GM19099 (cell line): ENCODE measurements at regions not wholly inside any gene's neighbourhood (a gene's known extent, or its start where the extent isn't known, plus 50 kb on each side); places are given as distances from the start of the nearest gene placed in this dataset.

Experiments used
- POLR2A ChIP-seq: IDR thresholded peaks from 3 replicates; pipeline ENCODE4 v1.6.1; 2011; ENCODE audit warnings: low read depth; ENCODE audit not compliant: insufficient read length; ENCODE audit errors: extremely low read depth

DNA sequence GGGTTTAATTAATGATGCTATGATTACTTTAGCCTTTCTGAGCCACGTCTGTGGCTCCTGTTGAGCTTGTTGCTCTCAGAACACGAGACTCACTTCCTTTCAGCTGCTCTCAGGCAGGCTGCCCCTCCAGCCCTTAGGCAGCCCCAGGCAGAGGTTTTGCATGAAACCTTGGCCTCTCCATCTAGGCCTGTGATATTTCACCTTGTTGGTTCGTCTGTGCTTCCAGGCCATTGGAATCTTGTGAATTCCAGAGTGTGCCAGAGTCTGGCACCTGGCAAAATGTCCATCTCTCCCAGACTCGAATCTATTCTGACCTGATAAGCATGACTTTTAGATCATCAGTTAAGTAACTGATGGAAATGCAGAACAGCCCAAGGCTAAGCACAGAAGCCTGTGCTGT is 254.1 kb downstream of the LOXHD1 start:
- TF ChIP-seq POLR2A = no peak

DNA sequence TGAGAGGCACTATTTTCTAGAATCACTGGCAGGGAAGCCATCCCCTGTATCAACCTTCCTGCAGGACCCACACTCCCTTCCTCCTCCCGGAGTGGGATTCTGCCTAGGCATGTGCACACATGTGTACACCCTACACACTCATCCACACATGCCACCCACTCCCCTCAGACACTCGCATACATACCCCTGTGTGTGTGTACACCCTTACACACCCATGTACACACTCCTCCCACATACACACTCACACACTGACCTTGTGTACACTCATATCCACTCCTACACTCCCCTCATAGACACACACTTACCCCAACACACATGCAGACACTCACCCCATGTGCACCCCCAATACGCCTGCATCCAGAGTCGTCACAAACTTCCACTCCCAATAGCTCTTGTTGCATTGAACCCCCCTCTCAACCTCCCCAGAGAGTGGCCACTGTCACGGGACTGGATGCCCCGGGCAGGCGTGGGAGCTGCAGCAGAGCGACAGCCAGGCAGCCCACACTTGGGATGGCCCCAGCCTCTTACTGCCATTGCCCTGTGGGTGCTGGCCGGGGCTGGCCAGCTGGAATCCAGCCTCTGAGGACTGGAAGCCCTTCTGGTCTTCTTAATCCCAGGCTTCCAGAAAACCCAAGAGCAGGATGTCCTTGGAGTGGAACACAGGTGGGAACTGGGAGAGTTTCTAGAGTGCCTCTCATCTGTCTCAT is 251.0 kb downstream of the LOXHD1 start:
- TF ChIP-seq POLR2A = no peak

DNA sequence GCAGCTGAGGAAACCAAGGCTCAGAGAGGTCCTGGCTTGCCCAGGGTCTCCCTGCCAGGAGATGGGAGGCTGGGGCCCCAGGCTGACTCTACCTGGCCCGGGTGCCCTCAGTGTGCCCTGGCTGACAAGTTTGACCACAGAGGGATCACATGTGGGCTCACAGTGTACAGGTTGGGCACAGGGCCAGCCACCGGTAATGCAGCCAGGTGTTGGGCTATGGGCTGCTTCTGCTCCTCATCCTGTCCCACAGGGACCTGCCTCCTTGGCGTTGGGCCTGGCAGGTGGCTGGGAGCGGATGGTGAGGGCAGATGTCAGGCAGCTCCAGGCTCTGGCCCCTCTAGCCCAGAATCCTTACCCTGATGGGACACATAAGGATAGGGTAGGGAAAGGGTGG is 250.5 kb downstream of the LOXHD1 start:
- no peak for TF ChIP-seq POLR2A

DNA sequence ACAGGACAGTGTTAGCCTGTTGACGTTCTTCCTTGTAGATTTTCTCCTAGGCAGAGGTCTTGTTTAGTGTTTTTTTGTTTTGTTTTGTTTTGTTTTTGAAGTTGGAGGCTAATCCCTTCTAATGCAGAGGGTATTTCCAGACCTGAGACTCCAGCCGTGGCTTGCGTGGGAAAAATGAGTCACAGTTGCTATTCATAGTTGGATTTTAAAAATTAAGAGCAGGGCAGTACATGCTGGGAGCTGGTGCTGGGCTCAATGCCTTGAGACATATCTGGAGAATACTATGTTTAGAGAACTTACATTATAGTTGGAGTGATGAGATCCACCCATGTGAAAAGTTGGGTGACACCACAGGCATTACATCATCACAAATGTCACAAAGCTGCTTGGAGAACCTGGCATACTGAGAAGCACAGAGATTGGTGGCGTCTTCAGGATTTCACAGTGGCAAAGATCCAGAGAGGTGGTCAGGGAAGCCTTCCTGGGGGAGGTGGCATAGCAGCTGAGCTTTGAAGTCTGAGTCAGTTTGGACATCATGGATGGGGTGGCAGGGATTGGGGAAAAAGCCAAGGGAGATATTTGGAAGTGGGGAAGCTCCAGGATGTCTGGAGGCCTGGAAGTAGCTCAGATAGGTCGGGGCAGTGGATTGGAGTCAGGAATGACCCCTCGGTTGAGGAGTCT is 249.4 kb downstream of the LOXHD1 start:
- no peak for TF ChIP-seq POLR2A

DNA sequence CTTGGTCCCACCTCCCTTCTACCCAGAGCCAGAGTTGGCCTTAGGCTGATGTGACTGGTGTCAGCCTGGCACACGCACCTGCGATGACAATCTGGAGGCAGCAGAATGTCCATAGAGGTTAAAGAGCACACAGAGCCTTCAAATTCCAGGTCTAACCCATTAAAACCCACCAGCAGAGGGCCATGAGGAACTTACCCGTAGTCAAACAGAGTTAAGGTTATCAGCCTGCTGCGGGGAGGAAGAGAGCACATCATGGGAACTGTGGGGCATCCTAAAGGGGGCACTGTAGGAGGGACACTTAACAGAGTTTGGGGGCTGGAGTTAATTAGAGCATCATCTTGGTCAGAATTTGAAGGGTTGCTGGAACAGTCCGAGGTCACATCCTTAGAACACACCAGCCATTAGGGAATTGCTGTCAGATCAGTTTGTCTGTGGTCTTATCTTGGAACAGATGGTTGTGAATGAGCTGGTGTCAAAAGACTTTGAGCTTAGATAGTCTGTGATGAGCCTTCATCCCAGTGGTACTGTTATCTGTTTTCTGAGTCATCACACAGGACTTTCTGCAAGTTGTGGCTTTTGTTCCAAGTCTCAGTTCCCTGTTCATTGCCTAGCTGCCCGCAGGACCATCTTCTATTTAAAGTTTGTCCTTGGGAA is 248.6 kb downstream of the LOXHD1 start:
- TF ChIP-seq POLR2A = no peak

DNA sequence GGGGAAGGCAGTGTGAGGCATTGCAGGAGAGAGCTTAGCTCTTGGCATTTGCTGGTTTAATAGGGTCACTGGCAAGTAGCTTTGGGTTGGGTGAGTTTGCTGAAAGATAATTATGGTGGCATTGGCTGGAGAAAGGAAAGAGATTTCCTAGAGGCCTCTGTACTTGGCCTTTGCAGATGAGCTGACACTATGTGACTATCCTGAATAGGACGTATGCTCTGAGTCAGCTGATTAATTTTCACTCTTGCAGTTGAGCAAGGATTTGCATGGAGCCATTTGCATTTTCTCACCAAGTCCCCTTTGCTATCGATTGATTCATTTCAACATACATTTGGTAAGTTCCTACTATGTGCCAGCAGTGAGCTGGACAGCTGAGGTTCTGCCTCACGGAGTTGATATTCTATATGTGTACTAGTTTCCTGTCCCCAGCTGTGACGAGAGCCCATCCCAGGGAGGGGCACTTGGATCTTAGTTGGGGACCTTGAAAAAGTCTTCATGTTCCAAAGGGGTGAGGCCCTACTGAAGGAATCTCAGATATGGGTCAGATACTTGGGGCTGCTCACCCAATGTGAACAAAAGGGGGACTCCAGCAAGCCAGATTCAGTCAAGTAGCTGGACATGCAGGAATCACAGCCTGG is 245.7 kb downstream of the LOXHD1 start:
- TF ChIP-seq POLR2A = no peak

DNA sequence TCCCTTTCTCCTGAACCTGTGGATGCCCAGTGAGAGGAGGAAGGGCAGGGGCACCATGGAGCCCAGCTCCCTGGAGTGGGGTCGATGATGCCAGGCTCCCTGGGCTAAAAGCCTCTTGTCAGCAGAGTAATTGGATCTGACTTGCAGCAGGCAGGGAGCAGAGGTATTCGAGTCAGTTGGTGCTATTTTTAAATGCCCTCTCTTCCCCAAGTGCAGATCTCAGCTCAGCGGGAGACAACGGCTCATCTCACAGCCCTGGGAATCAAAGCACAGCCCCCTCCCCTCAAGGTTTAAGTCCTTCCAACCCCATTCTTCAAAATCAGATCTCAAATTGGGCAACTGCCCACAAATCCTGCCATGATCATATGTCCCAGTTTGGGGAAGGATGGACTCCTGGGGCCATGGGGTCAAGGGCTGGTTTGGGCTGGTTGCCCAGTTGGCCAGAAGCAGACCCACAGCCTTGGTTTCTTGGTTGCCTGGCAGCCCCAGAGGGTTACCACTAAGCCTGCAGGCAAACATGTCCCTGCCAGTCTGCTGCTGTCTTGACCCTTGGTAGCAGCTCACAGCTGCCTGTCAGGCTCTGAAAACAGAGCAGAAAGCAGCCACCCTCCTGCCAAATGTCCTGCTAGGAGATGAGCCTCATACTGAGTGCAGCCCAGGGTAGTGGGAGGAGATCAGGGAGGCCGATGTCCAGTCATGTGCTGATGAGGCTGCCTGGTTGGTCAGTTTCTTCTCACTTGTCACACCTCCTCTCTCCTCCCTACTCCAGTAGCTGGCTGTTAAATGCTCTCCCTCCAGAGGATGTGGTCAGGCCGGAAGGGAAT is 244.9 kb downstream of the LOXHD1 start:
- no peak for TF ChIP-seq POLR2A

DNA sequence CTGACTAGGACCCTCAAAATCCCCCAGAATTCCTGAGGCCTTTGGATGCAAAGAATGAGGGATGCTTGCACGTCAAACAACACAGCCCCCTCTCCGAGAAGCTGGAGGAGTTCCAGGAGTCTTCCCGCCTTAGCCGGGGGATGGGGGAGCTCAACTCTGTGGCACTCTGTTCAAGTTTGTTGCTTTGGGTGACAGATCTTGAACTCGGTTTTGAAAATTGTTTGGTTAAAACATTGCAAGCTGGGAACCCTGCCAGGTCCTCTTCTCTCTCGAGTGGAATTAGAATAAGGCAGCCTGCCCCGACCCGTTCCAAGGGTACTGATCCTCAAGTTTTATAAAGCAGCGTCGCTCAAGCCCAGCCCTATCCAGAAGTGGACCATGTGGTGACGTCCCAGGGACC is 244.1 kb downstream of the LOXHD1 start:
- TF ChIP-seq POLR2A = no peak

DNA sequence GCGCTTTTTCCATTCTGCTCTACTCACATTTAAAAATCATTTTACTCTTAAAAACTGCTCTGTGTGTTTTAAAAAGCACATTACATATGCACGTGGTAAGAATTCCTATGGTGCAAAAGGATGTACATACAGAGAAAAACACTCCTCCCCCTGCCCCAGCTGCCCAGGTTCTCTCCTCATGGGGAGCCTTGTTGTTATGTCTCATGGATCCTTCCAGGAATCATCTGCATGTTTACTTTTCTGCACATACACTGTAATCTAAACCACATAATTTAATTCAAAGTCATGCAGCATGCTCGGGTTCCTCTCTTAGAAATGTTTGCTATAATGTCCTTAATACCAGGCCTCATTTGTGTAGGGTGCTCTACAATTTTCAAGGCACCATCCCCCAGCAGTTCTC is 243.3 kb downstream of the LOXHD1 start:
- TF ChIP-seq POLR2A = no peak

DNA sequence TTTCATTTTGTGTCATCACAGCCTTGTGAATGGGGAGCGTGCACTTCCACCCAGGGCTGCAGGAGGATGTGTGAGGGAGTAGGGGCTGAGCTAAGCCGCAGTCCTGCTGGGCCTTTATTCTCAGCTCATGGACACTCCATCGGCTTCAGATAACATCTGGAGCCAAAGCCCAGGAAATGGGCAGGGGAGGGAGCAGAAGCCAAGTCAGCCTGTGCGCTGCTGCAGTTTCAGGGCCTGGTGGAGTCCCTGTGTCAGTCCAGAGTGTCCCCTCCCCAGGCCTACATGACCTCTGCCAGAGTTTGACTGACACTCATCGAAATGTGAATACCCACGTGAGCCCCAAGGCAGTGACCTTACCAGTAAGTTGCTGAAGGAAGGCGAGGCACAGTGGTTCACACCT is 242.2 kb downstream of the LOXHD1 start:
- no peak for TF ChIP-seq POLR2A

DNA sequence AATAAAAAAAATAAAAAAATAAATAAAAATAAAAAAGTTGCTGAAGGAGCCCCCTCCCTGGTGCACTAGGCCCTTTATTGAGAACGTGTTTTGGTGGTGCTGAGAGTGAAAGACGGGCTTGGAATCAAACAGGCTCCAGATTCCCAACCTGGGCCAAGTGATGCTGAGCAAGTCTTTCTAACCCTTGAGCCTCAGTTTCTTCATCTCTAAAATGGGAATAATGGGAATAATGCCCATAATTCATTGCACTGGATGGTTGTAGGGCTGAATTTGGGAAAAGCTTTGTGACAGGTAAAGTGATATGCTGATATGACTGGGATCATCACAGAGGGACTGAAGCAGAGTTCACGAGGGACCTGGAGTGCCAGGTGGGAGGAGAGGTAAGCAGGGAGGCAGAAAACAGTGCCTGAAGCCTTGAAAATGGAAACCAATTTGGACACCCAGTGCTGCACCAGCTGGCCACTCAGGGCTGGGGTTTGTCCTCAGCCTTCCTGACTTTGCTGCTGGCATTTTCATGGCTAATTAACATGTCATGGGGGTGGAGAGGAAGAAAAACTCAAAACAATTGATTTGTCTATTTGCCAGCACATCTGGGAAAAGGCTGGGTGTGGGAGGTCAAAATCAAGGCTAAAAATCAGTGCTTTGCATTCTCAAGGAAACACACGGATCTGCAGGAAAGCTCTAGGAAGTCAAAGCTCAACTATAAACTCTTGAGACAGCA is 241.3 kb downstream of the LOXHD1 start:
- TF ChIP-seq POLR2A = no peak

DNA sequence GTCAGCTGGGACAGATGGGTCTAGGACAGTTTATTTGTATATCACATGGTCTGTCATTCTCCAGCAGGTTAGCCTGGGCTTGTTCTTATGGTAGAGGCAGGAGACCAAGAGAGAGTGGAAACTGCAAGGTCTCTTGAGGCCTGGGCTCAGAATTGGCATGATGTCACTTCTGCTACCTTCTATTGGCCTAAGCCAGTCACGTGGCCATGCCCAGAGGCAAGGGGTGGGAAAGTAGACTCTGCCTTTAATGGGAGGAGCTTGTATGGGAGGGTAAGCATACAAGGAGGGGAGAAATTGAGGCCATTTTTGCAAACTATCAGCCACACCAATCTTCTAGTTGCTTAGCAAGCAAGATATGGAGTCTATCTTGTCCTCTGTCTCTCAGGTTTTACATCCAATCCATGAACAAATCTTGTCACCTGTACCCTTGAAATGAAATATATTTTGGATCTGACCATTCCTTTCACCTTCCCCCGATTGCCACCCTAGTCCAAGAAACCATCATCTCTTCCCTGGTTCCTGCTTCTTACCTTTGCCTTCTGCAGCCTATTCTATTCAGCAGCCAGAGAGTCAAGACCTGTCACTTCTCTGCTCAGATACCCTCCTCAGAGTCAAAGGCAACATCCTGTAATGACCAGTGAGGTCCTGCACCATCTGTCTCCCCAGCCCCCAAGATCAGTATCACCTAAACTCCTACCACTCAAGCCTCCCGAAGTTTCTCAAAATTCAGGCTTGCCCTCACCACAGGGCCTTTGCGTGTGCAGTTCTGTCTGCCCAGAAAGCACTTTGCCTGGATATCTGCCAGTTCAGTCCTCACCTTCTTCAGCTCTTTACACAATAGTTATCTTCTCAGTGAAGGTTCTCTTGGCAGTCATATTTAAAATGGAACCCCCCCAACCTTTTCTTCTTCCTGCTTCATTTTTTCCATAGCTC is 240.0 kb downstream of the LOXHD1 start:
- TF ChIP-seq POLR2A = no peak

DNA sequence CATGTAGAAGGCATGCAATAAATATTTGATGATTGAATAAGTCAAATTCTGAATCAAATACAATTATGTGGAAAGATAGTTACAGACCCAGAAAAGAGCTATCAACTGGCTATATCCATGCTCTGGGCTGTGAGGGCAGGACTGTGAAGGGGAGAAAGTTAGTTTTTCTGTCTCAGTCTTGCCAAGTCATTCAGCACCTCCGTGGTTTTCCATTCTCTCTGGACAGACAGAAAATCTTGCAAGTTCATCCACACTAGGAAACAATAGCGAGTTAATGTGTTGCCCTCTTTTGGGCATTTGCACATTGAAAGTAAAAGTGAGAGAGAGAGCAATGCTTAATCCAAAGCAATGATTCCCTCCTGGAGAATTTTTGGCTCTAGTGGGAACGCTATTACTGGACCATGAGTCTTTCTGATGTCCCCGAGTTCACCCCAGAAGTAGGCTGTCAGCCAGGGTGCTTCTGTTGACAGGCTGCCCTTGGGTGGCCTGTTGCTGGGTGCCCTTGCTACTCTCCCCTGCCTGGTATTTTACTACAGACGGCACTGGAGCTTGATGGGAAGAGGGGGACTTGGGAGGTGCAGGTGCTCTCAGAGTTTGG is 238.3 kb downstream of the LOXHD1 start:
- TF ChIP-seq POLR2A = no peak
